Sigmoid colon (tissue), 6 donors: ENCODE measurements at regions not wholly inside any gene's neighbourhood (a gene's known extent, or its start where the extent isn't known, plus 50 kb on each side); places are given as distances from the start of the nearest gene placed in this dataset.

Source experiments
- DNase-seq: peaks from one replicate; pipeline ENCODE4 v3.0.0-alpha.2; 2019
- H3K27ac ChIP-seq, 4 donors: fragments of 200-600 bp; sonication (generic); one replicate each; pipeline ENCODE4 v1.5.1; 2016 to 2019; ENCODE audit warnings: mild to moderate bottlenecking in 1 of 4
- H3K27me3 ChIP-seq, 3 donors: fragments of 200-600 bp; sonication (generic); one replicate each; pipeline ENCODE4 v1.5.1; 2019; ENCODE audit warnings: mild to moderate bottlenecking in 1 of 3
- H3K36me3 ChIP-seq, 4 donors: fragments of 200-600 bp; sonication (generic); one replicate each; pipeline ENCODE4 v1.5.1; 2016 to 2019
- H3K4me1 ChIP-seq, 4 donors: fragments of 200-600 bp; sonication (generic); one replicate each; pipeline ENCODE4 v1.5.1; 2017 to 2019
- H3K4me3 ChIP-seq, 4 donors: fragments of 200-600 bp; sonication (generic); one replicate each; pipeline ENCODE4 v1.5.1; 2017 to 2019; ENCODE audit warnings: mild to moderate bottlenecking in 2 of 4, moderate library complexity in 1 of 4
- H3K9me3 ChIP-seq, 4 donors: fragments of 200-600 bp in 3 of 4; sonication (generic) in 3 of 4; one replicate each; pipeline versions ENCODE4 v1.5.1 to v1.6.1; 2013 to 2019
- CTCF ChIP-seq, 4 experiments: fragments of 450-650 bp in 3 of 4; fragments of 200-600 bp in 1 of 4; IDR thresholded peaks; one replicate each; pipeline ENCODE4 v1.5.1; 2016 to 2019; ENCODE audit warnings: antibody characterized with exemption in 4 of 4, mild to moderate bottlenecking in 3 of 4, moderate library complexity in 2 of 4
- EP300 ChIP-seq, 4 donors: sonication (generic); formaldehyde crosslinking; IDR thresholded peaks; one replicate each; pipeline ENCODE4 v1.6.1; 2017; ENCODE audit warnings: antibody characterized with exemption in 4 of 4
- POLR2A ChIP-seq, 2 donors: fragments of 450-650 bp; IDR thresholded peaks; one replicate each; pipeline ENCODE4 v1.6.1; 2016; ENCODE audit warnings: antibody characterized with exemption in 2 of 2, mild to moderate bottlenecking in 2 of 2, moderate library complexity in 2 of 2
- POLR2AphosphoS5 ChIP-seq, 4 donors: sonication (generic); formaldehyde crosslinking; IDR thresholded peaks; one replicate each; pipeline ENCODE4 v1.6.1; 2017; ENCODE audit warnings: antibody characterized with exemption in 4 of 4
- WGBS, 2 donors: extraction: QIAGEN DNeasy Blood & Tissue Kit; methylation state at CpG; one replicate each; pipeline ENCODE4 v1.1.7; 2013; 5-methylcytosine and 5-hydroxymethylcytosine counted together
- intact Hi-C: fragments of 100-400 bp; cut with DNase I; formaldehyde crosslinking; loops from one replicate; pipeline ENCODE4 v1.15.1; 2023
- donor health status: healthy with polysubstance abuse.
- donor health status: healthy.

GRCh38 chr5:100731768-100732167, 171.3 kb downstream of the ST8SIA4 start:
- Histone ChIP-seq H3K4me3 (no peak overlapping the region), H3K27me3 (no peaks in the 10 kb centered on the region), H3K27ac (no peak overlapping the region), H3K36me3 (no peaks in the 10 kb centered on the region), H3K9me3 (no peaks in the 10 kb centered on the region), H3K4me1 (no peaks in the 10 kb centered on the region)
- intact Hi-C loops = no loop called here
- no peak for DNase-seq
- TF ChIP-seq CTCF (IDR thresholded peaks at IDR 0.05) = no peak
- no peak for TF ChIP-seq EP300 (IDR thresholded peaks at IDR 0.05)
- no peak for TF ChIP-seq POLR2A (IDR thresholded peaks at IDR 0.05)
- no peak for TF ChIP-seq POLR2AphosphoS5 (IDR thresholded peaks at IDR 0.05)
- 36 to 55% methylated on average over 6 of the region's 6 CpGs for WGBS, 2 donors

- intact Hi-C loops = no loop called here
- 23 to 27% methylated on average over 1 of the region's 1 CpG for WGBS, 2 donors
- no peak for DNase-seq
- Histone ChIP-seq H3K36me3 (no peaks in the 10 kb centered on the region), H3K4me1 (no peaks in the 10 kb centered on the region), H3K9me3 (no peaks in the 10 kb centered on the region), H3K27ac (no peak overlapping the region), H3K27me3 (no peaks in the 10 kb centered on the region), H3K4me3 (no peak overlapping the region)
- TF ChIP-seq EP300 (IDR thresholded peaks at IDR 0.05) (no peak), POLR2AphosphoS5 (IDR thresholded peaks at IDR 0.05) (no peak), POLR2A (IDR thresholded peaks at IDR 0.05) (no peak), CTCF (IDR thresholded peaks at IDR 0.05) (no peak)
Measured at GRCh38 chr5:100746730-100747129, 156.4 kb downstream of the ST8SIA4 start.

GRCh38 chr5:100749771-100750284, 153.3 kb downstream of the ST8SIA4 start:
- TF ChIP-seq POLR2AphosphoS5 (IDR thresholded peaks at IDR 0.05) (no peak), CTCF (IDR thresholded peaks at IDR 0.05) (no peak), EP300 (IDR thresholded peaks at IDR 0.05) (no peak), POLR2A (IDR thresholded peaks at IDR 0.05) (no peak)
- Histone ChIP-seq H3K4me1 (no peaks in the 10 kb centered on the region), H3K9me3 (no peaks in the 10 kb centered on the region), H3K27ac (no peak overlapping the region), H3K4me3 (no peak overlapping the region), H3K27me3 (no peaks in the 10 kb centered on the region), H3K36me3 (no peaks in the 10 kb centered on the region)
- no peak for DNase-seq
- intact Hi-C loops = no loop called here
- WGBS, 2 donors = 82 to 84% methylated on average over 8 of the region's 8 CpGs

GRCh38 chr5:100755435-100755834, 147.6 kb downstream of the ST8SIA4 start:
- Histone ChIP-seq H3K27me3 (no peaks in the 10 kb centered on the region), H3K36me3 (no peaks in the 10 kb centered on the region), H3K9me3 (no peaks in the 10 kb centered on the region), H3K4me3 (no peak overlapping the region), H3K27ac (no peak overlapping the region), H3K4me1 (no peaks in the 10 kb centered on the region)
- WGBS, 2 donors = 55 to 88% methylated on average over 2 of the region's 2 CpGs
- no peak for DNase-seq
- TF ChIP-seq EP300 (IDR thresholded peaks at IDR 0.05) (no peak), POLR2A (IDR thresholded peaks at IDR 0.05) (no peak), POLR2AphosphoS5 (IDR thresholded peaks at IDR 0.05) (no peak), CTCF (IDR thresholded peaks at IDR 0.05) (no peak)
- intact Hi-C loops = no loop called here
